ENCODE measurements at regions not wholly inside any gene's neighbourhood (a gene's known extent, or its start where the extent isn't known, plus 50 kb on each side); places are given as distances from the start of the nearest gene placed in this dataset.

DNA sequence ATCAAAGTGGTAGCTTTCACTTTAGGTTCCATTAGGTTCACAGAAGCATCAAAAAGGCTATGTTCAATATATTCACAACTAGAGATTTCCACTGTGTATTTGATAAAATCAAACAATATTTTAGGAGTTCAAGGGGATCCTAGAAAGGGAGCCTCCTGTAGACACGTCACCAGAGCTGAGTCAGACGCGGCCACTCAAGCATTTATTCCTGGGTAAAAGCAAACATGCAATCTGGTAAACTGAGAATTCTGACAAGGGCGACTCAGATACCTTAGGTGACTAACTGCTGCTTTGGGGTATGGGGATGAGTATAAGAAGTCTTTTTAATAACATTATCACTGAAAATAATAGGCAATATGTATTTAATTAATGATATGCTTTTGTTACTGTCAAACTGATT, 118.7 kb upstream of the HMGN3 start:
- CTCF ChIA-PET = no interaction called here
- no peak for TF ChIP-seq EZH2 (IDR thresholded peaks at IDR 0.05; ENCODE audit: borderline replicate concordance, low read depth, low read length, poor library complexity, severe bottlenecking)
- TF ChIP-seq, protein P1, sequence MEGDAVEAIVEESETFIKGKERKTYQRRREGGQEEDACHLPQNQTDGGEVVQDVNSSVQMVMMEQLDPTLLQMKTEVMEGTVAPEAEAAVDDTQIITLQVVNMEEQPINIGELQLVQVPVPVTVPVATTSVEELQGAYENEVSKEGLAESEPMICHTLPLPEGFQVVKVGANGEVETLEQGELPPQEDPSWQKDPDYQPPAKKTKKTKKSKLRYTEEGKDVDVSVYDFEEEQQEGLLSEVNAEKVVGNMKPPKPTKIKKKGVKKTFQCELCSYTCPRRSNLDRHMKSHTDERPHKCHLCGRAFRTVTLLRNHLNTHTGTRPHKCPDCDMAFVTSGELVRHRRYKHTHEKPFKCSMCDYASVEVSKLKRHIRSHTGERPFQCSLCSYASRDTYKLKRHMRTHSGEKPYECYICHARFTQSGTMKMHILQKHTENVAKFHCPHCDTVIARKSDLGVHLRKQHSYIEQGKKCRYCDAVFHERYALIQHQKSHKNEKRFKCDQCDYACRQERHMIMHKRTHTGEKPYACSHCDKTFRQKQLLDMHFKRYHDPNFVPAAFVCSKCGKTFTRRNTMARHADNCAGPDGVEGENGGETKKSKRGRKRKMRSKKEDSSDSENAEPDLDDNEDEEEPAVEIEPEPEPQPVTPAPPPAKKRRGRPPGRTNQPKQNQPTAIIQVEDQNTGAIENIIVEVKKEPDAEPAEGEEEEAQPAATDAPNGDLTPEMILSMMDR (conservative IDR thresholded peaks at IDR 0.05; ENCODE audit: low read depth, low read length) = no peak
- no peak for DNase-seq (ENCODE audit: low spot score)
- no TSS peak for BruUV-seq (replicated peaks)
- no peak overlapping the region for H3K4me3 ChIP-seq (ENCODE audit: low read depth, low read length, poor library complexity, severe bottlenecking)
- no peaks in the 10 kb centered on the region for H3K4me1 ChIP-seq (ENCODE audit: insufficient read depth, low read length, poor library complexity, severe bottlenecking)
- intact Hi-C loops (cut with micrococcal nuclease; ENCODE audit: unreplicated experiment) = no loop called here
- POLR2A ChIA-PET (ENCODE audit: low non-redundant PET) = no interaction called here
- H3K27ac ChIP-seq (ENCODE audit: low read depth, low read length, poor library complexity, severe bottlenecking) = no peak overlapping the region
- H3K36me3 ChIP-seq (ENCODE audit: insufficient read depth, low read length, poor library complexity, severe bottlenecking) = no peaks in the 10 kb centered on the region
- no peaks in the 10 kb centered on the region for H3K27me3 ChIP-seq (replicated peaks; ENCODE audit: insufficient read depth, low read depth, low read length, poor library complexity)
- no peaks in the 10 kb centered on the region for H3K9me3 ChIP-seq (ENCODE audit: low read depth, low read length, poor library complexity, severe bottlenecking)

DNA sequence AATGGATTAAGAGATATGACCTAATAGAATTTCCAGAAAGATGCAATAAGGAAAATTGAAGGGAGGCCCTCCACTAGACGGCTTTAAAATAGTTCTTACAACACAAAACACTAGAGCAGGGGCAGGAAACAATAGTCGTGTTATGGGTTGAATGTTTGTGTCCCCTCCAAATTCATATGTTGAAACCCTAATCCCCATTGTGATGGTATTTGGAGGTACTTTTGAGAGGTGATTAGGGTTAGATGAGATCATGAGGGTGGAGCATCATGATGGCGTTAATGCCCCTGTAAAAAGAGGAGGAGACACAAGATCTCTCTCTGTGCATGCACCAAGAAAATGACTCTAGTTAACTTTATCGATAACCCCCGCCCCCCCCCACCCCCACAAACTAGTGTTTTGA, 104.0 kb upstream of the HMGN3 start:
- no peak for DNase-seq (ENCODE audit: low spot score)
- Histone ChIP-seq H3K27ac (ENCODE audit: low read depth, low read length, poor library complexity, severe bottlenecking) (no peak overlapping the region), H3K4me3 (ENCODE audit: low read depth, low read length, poor library complexity, severe bottlenecking) (no peak overlapping the region), H3K9me3 (ENCODE audit: low read depth, low read length, poor library complexity, severe bottlenecking) (no peaks in the 10 kb centered on the region), H3K27me3 (replicated peaks; ENCODE audit: insufficient read depth, low read depth, low read length, poor library complexity) (no peaks in the 10 kb centered on the region), H3K36me3 (ENCODE audit: insufficient read depth, low read length, poor library complexity, severe bottlenecking) (no peaks in the 10 kb centered on the region), H3K4me1 (ENCODE audit: insufficient read depth, low read length, poor library complexity, severe bottlenecking) (no peaks in the 10 kb centered on the region)
- intact Hi-C loops (cut with micrococcal nuclease; ENCODE audit: unreplicated experiment) = no loop called here
- TF ChIP-seq, protein P1 (conservative IDR thresholded peaks at IDR 0.05; ENCODE audit: low read depth, low read length) = no peak
- no peak for TF ChIP-seq EZH2 (IDR thresholded peaks at IDR 0.05; ENCODE audit: borderline replicate concordance, low read depth, low read length, poor library complexity, severe bottlenecking)
- ChIA-PET POLR2A (ENCODE audit: low non-redundant PET) (no interaction called here), CTCF (interaction anchor here (0.6 kb wide), 1 partner anchor 1851 kb away, joined by 9 read pairs; no protein-coding TSS in a partner anchor)
- no TSS peak for BruUV-seq (replicated peaks)

DNA sequence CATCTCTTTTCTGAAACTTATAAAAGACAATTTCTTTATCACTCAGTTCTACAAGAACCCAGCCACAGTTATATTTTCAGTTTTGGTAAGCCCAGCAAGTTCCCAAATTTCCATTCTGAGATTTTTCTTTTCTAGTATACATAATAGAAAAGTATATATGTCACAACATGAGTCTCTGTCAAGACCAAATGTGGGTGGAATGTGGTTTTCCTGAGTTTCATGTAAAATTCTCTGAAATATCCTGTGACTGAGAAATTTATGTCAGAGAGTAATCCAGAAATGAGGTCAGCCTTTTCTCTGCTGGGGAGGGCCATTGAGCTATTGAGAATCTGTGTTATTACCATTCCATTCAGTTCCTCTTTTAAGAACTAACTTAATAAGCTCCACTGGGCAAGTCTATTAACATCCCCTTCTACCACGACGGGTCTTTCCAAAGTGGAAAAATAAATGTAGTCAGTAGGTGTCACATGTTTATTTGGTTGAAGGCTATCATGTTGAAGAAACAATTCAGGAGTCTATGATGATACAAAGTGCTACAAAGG, 100.7 kb upstream of the HMGN3 start:
- H3K36me3 ChIP-seq (ENCODE audit: insufficient read depth, low read length, poor library complexity, severe bottlenecking) = no peaks in the 10 kb centered on the region
- no peak for TF ChIP-seq EZH2 (IDR thresholded peaks at IDR 0.05; ENCODE audit: borderline replicate concordance, low read depth, low read length, poor library complexity, severe bottlenecking)
- TF ChIP-seq, protein P1 (conservative IDR thresholded peaks at IDR 0.05; ENCODE audit: low read depth, low read length) = no peak
- ChIA-PET POLR2A (ENCODE audit: low non-redundant PET) (no interaction called here), CTCF (no interaction called here)
- no peaks in the 10 kb centered on the region for H3K9me3 ChIP-seq (ENCODE audit: low read depth, low read length, poor library complexity, severe bottlenecking)
- no TSS peak for BruUV-seq (replicated peaks)
- no peak for DNase-seq (ENCODE audit: low spot score)
- intact Hi-C loops (cut with micrococcal nuclease; ENCODE audit: unreplicated experiment) = no loop called here
- no peaks in the 10 kb centered on the region for H3K27me3 ChIP-seq (replicated peaks; ENCODE audit: insufficient read depth, low read depth, low read length, poor library complexity)
- H3K4me1 ChIP-seq (ENCODE audit: insufficient read depth, low read length, poor library complexity, severe bottlenecking) = no peaks in the 10 kb centered on the region
- H3K4me3 ChIP-seq (ENCODE audit: low read depth, low read length, poor library complexity, severe bottlenecking) = no peak overlapping the region
- H3K27ac ChIP-seq (ENCODE audit: low read depth, low read length, poor library complexity, severe bottlenecking) = no peak overlapping the region

All from A673 (cell line).